Gastroesophageal sphincter (tissue), 3 donors: ENCODE measurements at regions not wholly inside any gene's neighbourhood (a gene's known extent, or its start where the extent isn't known, plus 50 kb on each side); places are given as distances from the start of the nearest gene placed in this dataset.

Experiments used
- CTCF ChIP-seq, 4 experiments: fragments of 200-600 bp in 2 of 4; fragments of 450-650 bp in 2 of 4; sonication (generic) in 1 of 4; IDR thresholded peaks; one replicate each; pipeline ENCODE4 v1.5.1; 2017 to 2019; ENCODE audit warnings: antibody characterized with exemption in 4 of 4, mild to moderate bottlenecking in 2 of 4, moderate library complexity in 2 of 4
- POLR2AphosphoS5 ChIP-seq: sonication (generic); formaldehyde crosslinking; IDR thresholded peaks from one replicate; pipeline ENCODE4 v1.6.1; 2017; ENCODE audit warnings: antibody characterized with exemption

DNA sequence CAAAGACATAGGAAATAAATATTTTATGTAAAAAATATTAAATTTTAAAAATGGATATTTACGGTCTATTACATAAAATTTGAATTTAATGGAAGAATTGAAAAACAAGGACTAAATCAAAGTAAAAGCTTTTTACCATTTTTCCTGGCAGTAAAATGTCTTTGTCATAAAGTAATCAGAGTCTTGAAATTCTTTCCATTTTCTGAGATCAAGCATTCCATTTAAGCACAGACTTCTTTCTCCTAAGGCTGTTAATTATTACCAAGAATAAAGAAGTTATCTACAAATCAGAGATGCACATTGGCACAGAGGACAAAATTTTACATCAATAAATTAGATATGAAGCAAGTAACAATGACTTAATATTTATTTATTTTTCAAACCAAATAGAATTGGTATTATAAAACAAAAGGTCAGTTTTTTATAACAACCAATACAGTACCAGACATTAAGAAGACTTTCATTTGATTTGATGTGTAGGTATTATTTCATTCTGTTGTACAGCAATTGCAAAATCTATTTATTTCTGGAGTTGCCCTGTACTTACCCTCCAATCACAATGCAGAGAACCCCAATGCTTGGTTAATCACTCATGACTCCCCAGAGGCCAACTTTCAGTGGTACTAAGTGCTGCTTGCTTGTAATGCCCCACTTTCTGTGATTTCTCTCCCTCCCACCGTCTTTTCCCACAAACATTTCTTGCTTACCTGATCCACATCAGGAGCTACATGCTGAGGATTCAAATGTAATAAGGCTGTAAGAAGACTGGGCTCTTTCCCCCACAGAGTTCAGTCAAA lies 254.6 kb downstream of the GASK1B start:
- no peak for TF ChIP-seq CTCF (IDR thresholded peaks at IDR 0.05)
- TF ChIP-seq POLR2AphosphoS5 = no peak
